H9 (cell line): ENCODE measurements at regions not wholly inside any gene's neighbourhood (a gene's known extent, or its start where the extent isn't known, plus 50 kb on each side); places are given as distances from the start of the nearest gene placed in this dataset.

ENCODE experiments used
- DNase-seq: peaks from one replicate; pipeline ENCODE4 v3.0.0-alpha.2; 2017
- H2AFZ ChIP-seq: one replicate; pipeline ENCODE4 v1.6.1; 2013; ENCODE audit warnings: mild to moderate bottlenecking, low read length, control low read depth, moderate library complexity
- H2AK5ac ChIP-seq: 2 replicates; pipeline ENCODE4 v1.6.1; 2013; ENCODE audit warnings: low read length, control low read depth, mixed read lengths; ENCODE audit not compliant: insufficient read length
- H2BK120ac ChIP-seq: one replicate; pipeline ENCODE4 v1.6.1; 2013; ENCODE audit warnings: low read depth, mild to moderate bottlenecking, low read length, control low read depth, inconsistent platforms; ENCODE audit not compliant: poor library complexity, severe bottlenecking
- H2BK12ac ChIP-seq: 2 replicates; pipeline ENCODE4 v1.6.1; 2013; ENCODE audit warnings: low read length, control low read depth, mixed read lengths, low read depth; ENCODE audit not compliant: insufficient read length
- H2BK15ac ChIP-seq: 2 replicates; pipeline ENCODE4 v1.6.1; 2013; ENCODE audit warnings: low read depth, low read length, control low read depth
- H2BK20ac ChIP-seq: one replicate; pipeline ENCODE4 v1.6.1; 2013; ENCODE audit warnings: low read depth, mild to moderate bottlenecking, low read length, control low read depth, inconsistent platforms; ENCODE audit not compliant: poor library complexity, severe bottlenecking
- H2BK5ac ChIP-seq: 2 replicates; pipeline ENCODE4 v1.6.1; 2013; ENCODE audit warnings: low read length, control low read depth, mixed read lengths; ENCODE audit not compliant: insufficient read length
- H3K14ac ChIP-seq: 2 replicates; pipeline ENCODE4 v1.6.1; 2013; ENCODE audit warnings: low read length, control low read depth; ENCODE audit not compliant: insufficient read depth
- H3K18ac ChIP-seq: 2 replicates; pipeline ENCODE4 v1.6.1; 2013; ENCODE audit warnings: low read depth, mild to moderate bottlenecking, mixed read lengths, low read length, control low read depth; ENCODE audit not compliant: insufficient read length
- H3K23ac ChIP-seq: 2 replicates; pipeline ENCODE4 v1.6.1; 2013; ENCODE audit warnings: low read length, control low read depth, mixed read lengths, low read depth; ENCODE audit not compliant: insufficient read length
- H3K23me2 ChIP-seq: 2 replicates; pipeline ENCODE4 v1.6.1; 2013; ENCODE audit warnings: low read depth, mild to moderate bottlenecking, mixed read lengths, low read length, control low read depth; ENCODE audit not compliant: insufficient read length, poor library complexity, severe bottlenecking
- H3K27ac ChIP-seq: 2 replicates; pipeline ENCODE4 v1.5.1; 2013; ENCODE audit warnings: low read length, control low read depth, mixed read lengths, low read depth; ENCODE audit not compliant: insufficient read length
- H3K27me3 ChIP-seq: 2 replicates; pipeline ENCODE4 v1.6.1; 2013; ENCODE audit warnings: low read length, control low read depth, inconsistent platforms; ENCODE audit not compliant: insufficient read depth
- H3K4ac ChIP-seq: 2 replicates; pipeline ENCODE4 v1.6.1; 2013; ENCODE audit warnings: low read depth, mild to moderate bottlenecking, control low read depth, inconsistent platforms, low read length, moderate library complexity
- H3K4me1 ChIP-seq: 2 replicates; pipeline ENCODE4 v1.6.1; 2013; ENCODE audit warnings: low read length, control low read depth, inconsistent platforms; ENCODE audit not compliant: insufficient read depth
- H3K4me2 ChIP-seq: 2 replicates; pipeline ENCODE4 v1.6.1; 2013; ENCODE audit warnings: low read length, control low read depth, mixed read lengths; ENCODE audit not compliant: insufficient read length, insufficient read depth
- H3K56ac ChIP-seq: 2 replicates; pipeline ENCODE4 v1.6.1; 2013; ENCODE audit warnings: low read depth, mild to moderate bottlenecking, mixed read lengths, low read length, control low read depth; ENCODE audit not compliant: insufficient read length
- H3K79me1 ChIP-seq: 2 replicates; pipeline ENCODE4 v1.6.1; 2013; ENCODE audit warnings: low read depth, mild to moderate bottlenecking, moderate library complexity, low read length, control low read depth, inconsistent platforms; ENCODE audit not compliant: insufficient read depth, poor library complexity, severe bottlenecking
- H3K79me2 ChIP-seq: 2 replicates; pipeline ENCODE4 v1.6.1; 2013; ENCODE audit warnings: low read length, control low read depth, inconsistent platforms; ENCODE audit not compliant: insufficient read depth
- H3K9ac ChIP-seq: 2 replicates; pipeline ENCODE4 v1.6.1; 2013; ENCODE audit warnings: low read length, control low read depth, mixed read lengths; ENCODE audit not compliant: insufficient read length; ENCODE audit errors: extremely low read depth
- H3K9me3 ChIP-seq: one replicate; pipeline ENCODE4 v1.6.1; 2013; ENCODE audit warnings: low read depth, low read length, inconsistent platforms; ENCODE audit not compliant: control insufficient read depth
- H3T11ph ChIP-seq: one replicate; pipeline ENCODE4 v1.6.1; 2013; ENCODE audit warnings: mild to moderate bottlenecking, low read length, control low read depth, inconsistent platforms
- H4K20me1 ChIP-seq: one replicate; pipeline ENCODE4 v1.6.1; 2013; ENCODE audit not compliant: control insufficient read depth, insufficient read length, insufficient read depth
- H4K5ac ChIP-seq: 2 replicates; pipeline ENCODE4 v1.6.1; 2013; ENCODE audit warnings: low read depth, mild to moderate bottlenecking, mixed read lengths, low read length, control low read depth; ENCODE audit not compliant: insufficient read length
- H4K8ac ChIP-seq: replicated peaks from 2 replicates; pipeline ENCODE4 v1.6.1; 2013; ENCODE audit warnings: low read length, control low read depth, mixed read lengths, low read depth; ENCODE audit not compliant: insufficient read length
- H4K91ac ChIP-seq: 2 replicates; pipeline ENCODE4 v1.6.1; 2013; ENCODE audit warnings: low read depth, mild to moderate bottlenecking, moderate library complexity, mixed read lengths, low read length, control low read depth; ENCODE audit not compliant: insufficient read length
- H3K27ac Mint-ChIP-seq, 3 experiments: 2 replicates in 2 of 3; 3 replicates in 1 of 3; pipeline ENCODE4 v1.8.0; 2020 to 2021; ENCODE audit warnings: mixed read lengths in 3 of 3, mild to moderate bottlenecking in 1 of 3, moderate library complexity in 1 of 3
- H3K27me3 Mint-ChIP-seq: 2 replicates; pipeline ENCODE4 v1.8.0; 2021; ENCODE audit warnings: low read depth, mild to moderate bottlenecking, moderate library complexity, mixed read lengths
- H3K36me3 Mint-ChIP-seq, 3 experiments: 2 replicates in 2 of 3; 3 replicates in 1 of 3; pipeline ENCODE4 v1.8.0; 2020 to 2021; ENCODE audit warnings: low read depth in 3 of 3, mixed read lengths in 3 of 3; ENCODE audit not compliant: insufficient read depth in 1 of 3
- H3K4me1 Mint-ChIP-seq, 2 experiments: 2 replicates each; pipeline ENCODE4 v1.8.0; 2020; ENCODE audit warnings: mixed read lengths in 2 of 2
- H3K4me3 Mint-ChIP-seq, 2 experiments: 2 replicates in 1 of 2; 3 replicates in 1 of 2; pipeline ENCODE4 v1.8.0; 2020 to 2021; ENCODE audit warnings: mild to moderate bottlenecking in 2 of 2, mixed read lengths in 2 of 2, moderate library complexity in 1 of 2
- H3K9me3 Mint-ChIP-seq, 2 experiments: 2 replicates in 1 of 2; 3 replicates in 1 of 2; pipeline ENCODE4 v1.8.0; 2020; ENCODE audit warnings: mild to moderate bottlenecking in 2 of 2, mixed read lengths in 2 of 2, moderate library complexity in 1 of 2
- CTCF ChIP-seq: fragments of 200-600 bp; sonication (generic); conservative IDR thresholded peaks from 3 replicates; pipeline ENCODE4 v1.8.0; 2021; ENCODE audit warnings: antibody characterized with exemption, mild to moderate bottlenecking

GRCh38 chr4:52431410-52431809, 227.7 kb downstream of the USP46 start:
- no peak for DNase-seq
- H3K27ac ChIP-seq, result no peak overlapping the region
- H3K14ac ChIP-seq, result no peak overlapping the region
- no peaks in the 10 kb centered on the region for H3K4me1 ChIP-seq
- Mint-ChIP-seq H3K4me1 (peaks cover 3 to 5% of the 10 kb centered on the region in 2 experiments; a peak in 3 of 4 replicates), H3K4me3 (no peak overlapping the region), H3K36me3 (no peaks in the 10 kb centered on the region), H3K9me3 (no peaks in the 10 kb centered on the region; a peak in 1 of 5 replicates), H3K27me3 (no peaks in the 10 kb centered on the region), H3K27ac (no peak overlapping the region)
- H3K56ac ChIP-seq, result no peak overlapping the region
- no peaks in the 10 kb centered on the region for H3K79me1 ChIP-seq
- H3K23me2 ChIP-seq, result no peaks in the 10 kb centered on the region
- H3K9ac ChIP-seq, result no peak overlapping the region
- no peaks in the 10 kb centered on the region for H4K20me1 ChIP-seq
- H2AFZ ChIP-seq, result no peak overlapping the region
- no peaks in the 10 kb centered on the region for H3K9me3 ChIP-seq
- H3T11ph ChIP-seq, result no peak overlapping the region
- no peak overlapping the region for H2BK15ac ChIP-seq
- H4K5ac ChIP-seq, result no peak overlapping the region
- H2AK5ac ChIP-seq, result no peak overlapping the region
- no peak overlapping the region for H3K18ac ChIP-seq
- no peak for TF ChIP-seq CTCF
- H3K23ac ChIP-seq, result no peak overlapping the region
- H3K79me2 ChIP-seq, result no peaks in the 10 kb centered on the region
- no peak overlapping the region for H3K4me2 ChIP-seq
- H2BK5ac ChIP-seq, result no peak overlapping the region
- H2BK12ac ChIP-seq, result no peak overlapping the region
- no peak overlapping the region for H4K91ac ChIP-seq
- H3K27me3 ChIP-seq, result no peaks in the 10 kb centered on the region
- no peak overlapping the region for H2BK120ac ChIP-seq
- H3K4ac ChIP-seq, result no peak overlapping the region
- no peak overlapping the region for H4K8ac ChIP-seq
- no peak overlapping the region for H2BK20ac ChIP-seq
